GM19035 (cell line): ENCODE measurements at regions not wholly inside any gene's neighbourhood (a gene's known extent, or its start where the extent isn't known, plus 50 kb on each side); places are given as distances from the start of the nearest gene placed in this dataset.
A peak's percentile ranks its signal among the peaks of the same experiment; 100 is the strongest.
"Not testable (repeated sequence)": the region's sequence is repeated elsewhere in the genome, so short reads cannot be mapped to it uniquely, and the experiment has no call there.

Source experiments
- ATAC-seq: cut with Tn5 transposase; IDR thresholded peaks from one replicate; pipeline ENCODE4 v1.9.1; 2021; ENCODE audit not compliant: unreplicated experiment

DNA sequence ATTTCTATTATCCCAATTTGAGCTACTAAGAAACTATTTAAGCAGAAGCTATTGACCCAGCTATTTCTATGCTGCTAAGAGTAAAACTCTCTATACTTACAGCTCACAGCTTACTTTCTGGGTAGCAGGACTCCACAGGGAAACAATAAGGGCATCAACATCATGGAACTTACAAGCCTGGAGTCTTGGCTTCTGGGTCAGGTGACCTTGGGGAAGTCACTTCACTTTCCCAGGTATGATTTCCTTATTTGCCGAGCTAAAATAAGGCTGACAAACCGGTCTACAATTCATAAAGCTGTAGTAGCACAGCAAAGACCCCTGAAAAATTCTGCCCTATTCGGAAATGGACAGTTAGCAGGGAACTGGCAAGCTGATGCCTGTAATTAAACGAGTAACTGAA is 278.3 kb upstream of the NR2F2 start:
- ATAC-seq, result no peak

DNA sequence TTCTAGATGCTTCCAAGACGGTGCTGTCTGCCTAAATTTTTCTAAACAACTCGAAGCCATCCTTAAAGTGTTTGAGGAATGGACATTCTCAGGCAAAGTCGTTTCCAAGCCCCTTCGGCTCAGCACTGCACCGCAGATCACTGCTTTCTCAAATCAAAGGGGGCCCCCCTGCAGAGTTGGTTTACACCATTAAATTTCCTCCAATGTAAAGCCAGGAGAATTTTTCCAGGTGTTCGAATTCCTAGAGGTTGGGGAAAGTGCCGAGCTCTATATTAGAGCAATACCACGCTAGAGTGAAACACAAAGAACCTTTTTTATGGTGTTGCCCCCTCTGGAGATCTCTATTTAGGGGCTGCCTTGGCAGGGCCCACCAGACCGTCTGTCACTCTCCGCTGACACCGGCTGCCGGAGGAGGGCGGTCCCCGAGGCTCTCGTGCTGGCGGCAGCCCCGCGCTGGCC is 277.9 kb upstream of the NR2F2 start:
- ATAC-seq, result no peak

DNA sequence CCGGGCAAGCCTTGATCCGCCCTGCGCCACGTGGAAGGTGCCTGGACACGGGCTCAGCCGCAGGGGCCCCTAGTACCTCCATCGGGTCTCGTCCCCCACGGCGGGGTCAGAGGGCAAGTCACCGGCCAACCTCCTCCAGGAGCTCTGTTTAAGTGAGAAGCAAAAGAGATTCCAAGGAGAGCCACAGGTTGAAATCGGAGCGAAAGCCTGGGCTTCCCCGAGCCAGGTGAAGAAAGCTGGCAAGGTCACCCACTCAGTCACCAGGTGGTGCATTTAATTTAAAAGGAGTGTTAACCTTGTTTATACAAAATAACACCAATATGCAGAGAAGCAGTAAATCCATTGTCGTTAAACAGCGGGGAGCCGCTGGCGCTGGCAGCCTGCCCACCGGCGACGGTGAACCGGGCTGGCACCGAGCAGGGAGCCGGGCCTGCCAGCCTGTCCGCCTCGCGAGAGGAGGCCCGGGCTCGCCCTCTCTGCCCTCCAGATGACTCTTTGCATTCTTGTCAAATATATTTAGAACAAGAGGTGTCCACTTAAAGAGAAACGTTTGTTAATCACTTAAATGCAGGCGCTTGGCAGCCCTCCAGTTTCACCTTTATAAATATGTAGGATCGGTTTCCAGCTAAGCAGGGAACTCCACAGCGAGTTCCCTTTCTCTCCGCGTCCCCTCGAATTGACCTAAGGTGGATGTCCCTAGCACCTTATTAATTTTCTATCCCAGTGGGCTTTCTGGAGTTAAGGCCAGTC is 277.3 kb upstream of the NR2F2 start:
- no peak for ATAC-seq

DNA sequence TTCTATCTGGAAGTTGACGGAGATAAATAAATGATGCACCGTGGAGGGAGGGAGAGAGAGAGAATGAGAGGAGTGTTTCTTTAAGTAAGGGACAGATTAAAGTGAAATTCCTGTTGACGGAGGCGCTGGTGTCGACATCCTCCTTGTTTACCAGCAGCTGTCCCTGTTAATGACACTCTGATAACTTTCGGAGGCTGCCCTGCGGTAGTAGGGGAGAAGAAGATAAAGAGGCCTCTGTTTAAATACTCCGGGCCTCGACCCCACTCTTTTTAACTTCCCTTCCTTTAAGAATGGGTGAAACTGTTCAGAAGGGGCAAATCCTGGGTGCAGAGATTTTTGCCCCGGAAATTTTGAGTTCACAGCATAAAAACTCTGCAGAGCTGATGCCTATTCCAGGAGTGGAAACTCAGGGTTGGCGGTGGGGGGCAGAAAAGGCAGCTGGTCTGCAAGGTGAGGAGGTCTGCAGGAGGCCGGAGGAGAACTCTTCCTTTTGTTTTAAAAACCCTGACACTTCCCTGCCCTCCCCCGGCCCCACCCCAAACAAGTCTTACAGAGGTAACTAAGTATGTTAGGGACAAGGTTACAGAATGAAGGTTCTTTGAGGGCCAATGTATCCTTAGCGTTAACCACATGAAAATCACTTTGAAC is 276.6 kb upstream of the NR2F2 start:
- ATAC-seq, result no peak

DNA sequence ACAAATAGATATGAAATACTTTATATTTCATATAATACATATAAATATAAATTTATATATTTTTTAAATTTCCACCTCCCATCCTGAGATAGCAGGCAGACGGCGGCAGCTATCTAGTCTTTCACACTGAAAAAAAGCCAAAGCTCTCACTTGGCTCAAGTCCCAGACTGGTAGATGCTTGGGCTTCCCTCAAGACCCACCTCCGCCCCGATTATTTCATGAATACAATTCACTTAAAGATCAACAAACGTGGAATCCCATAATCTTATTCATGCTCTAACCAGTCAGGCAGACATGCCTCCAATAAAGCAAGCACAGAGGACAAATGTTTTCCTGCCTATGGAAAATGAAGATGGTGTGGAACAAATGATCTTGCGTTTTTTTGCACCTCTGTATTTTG is 275.9 kb upstream of the NR2F2 start:
- ATAC-seq, result no peak

DNA sequence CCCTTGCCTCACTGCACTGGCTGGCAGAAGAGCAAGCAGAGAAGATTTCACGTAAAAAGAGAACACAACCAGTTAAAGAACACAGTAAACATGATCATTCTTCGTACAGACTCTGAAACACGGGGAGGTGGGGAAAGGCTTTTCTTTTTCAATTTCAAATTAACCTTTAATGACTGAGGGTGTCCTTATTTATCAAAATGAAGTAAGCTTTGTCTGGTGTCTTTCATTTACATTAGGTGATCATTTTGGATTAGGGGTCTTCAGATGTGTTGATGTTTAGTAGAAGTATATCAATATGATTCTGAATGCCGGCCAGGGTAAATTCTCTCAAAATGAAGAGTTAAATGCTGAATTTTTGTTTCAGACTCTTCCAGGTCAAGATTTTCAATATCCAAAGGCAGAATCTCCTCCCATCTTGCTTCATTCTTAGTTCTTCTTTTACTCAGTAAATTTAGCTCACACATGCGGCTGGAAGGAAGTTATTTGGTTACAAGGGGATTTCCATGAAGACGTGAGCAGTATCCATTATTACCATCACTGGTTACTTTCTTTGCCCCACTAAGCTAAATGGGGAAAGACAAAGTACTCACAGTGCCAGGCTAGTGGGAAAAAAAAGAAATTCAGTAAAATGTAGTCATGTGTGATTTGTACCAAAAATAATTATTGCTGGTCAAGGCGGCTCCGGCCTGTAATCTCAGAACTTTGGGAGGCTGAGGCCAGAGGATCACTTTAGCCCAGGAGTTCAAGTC is 272.2 kb upstream of the NR2F2 start:
- peak; percentile 72 for ATAC-seq

DNA sequence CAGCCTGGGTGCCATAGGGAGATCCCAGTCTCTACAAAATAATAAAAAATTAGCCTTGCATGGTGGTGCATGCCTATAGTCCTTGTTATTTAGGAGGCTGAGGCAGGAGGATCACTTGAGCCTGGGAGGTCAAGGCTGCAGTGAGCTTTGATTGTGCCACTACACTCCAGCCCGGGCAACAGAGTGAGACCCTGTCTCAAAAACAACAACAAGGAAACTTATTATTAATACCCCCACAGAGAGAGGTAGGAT is 271.7 kb upstream of the NR2F2 start:
- not testable (repeated sequence) for ATAC-seq

DNA sequence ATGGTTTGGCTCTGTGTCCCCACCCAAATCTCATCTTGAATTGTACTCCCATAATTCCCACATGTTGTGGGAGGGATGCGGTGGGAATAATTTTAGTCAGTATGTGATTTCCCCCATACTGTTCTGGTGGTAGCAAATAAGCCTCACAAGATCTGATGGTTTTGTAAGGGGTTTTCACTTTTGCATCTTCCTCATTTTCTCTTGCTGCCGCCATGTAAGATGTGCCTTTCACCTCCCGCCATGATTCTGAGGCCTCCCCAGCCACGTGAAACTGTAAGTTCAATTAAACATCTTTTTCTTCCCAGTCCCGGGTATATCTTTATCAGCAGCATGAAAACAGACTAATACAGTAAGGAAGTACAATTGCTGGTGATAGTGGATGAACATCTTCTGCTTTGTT is 269.9 kb upstream of the NR2F2 start:
- not testable (repeated sequence) for ATAC-seq

DNA sequence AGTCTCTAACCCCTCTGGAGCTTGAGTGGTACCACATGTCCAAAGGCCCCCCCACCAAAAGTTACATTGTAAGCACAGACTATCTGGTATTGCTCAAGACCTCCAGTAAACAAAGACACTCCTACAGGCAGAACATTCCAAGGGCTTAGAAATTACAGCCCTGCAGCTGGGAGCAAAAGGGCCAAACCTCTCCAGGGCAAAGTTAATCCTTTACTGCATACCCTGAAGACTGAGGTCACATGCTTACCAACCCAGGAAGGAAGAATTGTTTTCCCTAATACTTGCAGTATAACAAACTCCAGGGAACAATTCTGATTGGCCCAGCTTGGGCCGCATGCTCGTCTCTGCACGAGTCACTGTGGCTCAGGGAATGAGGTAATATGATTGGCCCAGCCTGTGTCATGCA is 266.1 kb upstream of the NR2F2 start:
- no peak for ATAC-seq

DNA sequence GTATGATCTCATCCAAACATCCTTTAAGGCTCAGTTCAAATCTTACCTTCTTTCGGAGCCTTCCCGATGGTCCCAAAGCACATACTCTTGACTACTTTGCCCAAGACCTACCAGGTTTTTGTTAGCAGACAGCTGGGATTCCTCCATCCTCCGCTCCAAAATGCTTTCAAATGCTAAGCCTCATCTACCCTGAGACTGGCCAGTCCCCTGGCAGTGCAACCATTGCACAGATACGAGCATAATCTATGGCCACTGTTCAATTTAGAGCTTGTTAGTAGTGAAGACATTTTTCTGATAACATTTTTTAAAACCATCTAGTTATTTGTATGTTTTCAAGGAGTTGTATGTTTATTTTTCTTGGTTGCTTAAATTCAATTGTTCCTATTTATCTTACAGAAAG is 264.4 kb upstream of the NR2F2 start:
- ATAC-seq, result no peak

DNA sequence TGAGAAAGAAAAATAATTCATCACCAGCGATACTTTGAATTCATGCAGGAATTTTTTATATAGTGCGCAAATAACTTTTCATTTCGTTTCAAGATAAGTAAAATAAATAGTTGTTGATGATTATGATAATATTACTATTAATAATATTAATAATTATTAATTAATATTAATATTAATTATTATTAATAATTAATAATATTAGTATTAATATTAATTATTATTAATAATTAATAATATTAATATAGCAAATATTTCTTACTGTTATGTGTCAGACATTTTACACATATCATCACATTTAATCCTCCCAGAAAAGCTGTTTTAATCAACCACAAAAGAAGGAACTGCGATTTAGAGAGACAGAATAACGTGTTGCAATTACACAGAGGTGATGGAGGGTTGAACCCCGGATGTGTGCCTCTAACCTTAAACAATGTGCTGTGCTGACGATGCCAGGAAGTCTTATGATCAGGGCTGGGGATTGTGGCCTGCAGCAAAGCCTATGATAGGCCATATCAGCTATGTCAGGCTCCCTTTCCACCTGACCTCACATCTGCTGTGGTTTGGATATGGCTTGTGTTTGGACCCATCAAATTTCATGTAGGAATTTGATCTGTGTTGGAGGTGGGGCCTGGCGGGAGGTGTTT is 263.5 kb upstream of the NR2F2 start:
- ATAC-seq, result no peak

DNA sequence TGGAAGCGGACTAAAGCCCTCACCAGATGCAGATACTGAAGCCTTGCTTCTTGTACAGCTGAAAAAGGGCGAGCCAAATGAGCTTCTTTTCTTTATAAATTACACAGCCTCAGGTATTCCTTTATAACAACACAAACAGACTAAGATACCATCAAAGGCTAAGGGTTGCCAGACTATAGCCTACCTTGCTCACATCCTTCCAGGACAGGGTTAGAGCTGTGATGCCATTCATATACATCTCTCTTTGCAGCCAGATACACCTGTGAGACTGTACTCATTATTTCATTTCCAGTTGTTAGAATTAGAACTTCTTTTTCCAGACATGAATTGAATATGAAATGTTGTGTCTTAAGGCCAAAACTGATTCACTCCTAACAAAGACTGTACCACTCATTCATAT is 262.8 kb upstream of the NR2F2 start:
- no peak for ATAC-seq

DNA sequence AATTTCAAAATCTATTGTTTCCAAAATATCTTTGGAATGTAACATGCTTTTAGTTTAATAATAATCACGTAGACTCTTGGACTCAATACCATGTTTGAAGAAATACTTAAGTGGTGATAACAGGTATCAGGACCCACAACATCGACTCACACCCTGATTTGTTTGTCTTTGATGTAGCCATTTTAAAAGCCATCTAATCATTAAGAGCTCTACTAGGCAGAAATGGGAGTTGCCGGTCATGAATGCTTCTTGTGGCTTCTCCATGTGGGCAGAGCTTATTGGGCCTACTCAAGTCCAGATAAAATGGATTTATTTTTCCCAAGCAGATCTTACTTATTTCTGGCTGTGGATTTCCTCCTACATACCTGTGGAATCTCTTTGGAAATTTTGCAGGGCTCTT is 261.6 kb upstream of the NR2F2 start:
- ATAC-seq, result no peak

DNA sequence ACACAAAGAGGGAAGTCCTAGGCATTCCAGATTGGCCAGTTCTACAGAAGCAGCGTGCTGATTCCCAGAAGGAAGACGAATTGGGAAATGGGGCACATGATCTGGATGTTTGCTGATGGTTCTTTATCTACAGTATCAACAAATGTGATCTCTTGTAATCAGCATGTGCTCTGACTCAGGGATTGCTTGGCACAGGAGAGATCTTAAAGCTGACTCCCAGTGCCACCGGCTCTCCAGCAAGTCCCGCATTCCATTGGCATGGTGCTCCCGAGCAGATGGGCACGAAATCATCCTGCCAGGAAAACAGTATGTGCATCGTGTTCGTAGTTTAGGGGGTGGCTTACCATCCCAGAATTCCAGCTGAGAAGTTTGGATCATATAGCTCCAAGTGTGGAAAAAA is 259.9 kb upstream of the NR2F2 start:
- ATAC-seq, result no peak

DNA sequence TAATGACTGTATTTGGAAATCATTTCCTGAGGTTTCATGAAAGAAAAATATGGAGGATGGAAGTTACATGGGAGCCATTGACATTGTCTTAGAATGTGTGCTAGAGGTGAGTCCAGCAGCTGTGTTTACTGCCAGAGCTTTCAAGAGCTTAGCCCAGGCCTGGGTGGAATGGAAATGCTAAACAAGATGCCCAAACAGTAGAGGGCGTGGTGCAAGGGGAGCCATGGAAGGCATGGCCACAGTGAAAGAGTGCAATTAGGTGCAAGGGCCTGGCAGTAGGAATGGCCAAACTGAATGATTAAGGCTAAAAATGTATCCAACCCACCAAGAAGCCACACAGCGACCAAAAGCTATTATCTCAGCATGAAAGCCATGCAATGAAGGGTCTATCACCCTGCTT is 257.7 kb upstream of the NR2F2 start:
- ATAC-seq, result no peak

DNA sequence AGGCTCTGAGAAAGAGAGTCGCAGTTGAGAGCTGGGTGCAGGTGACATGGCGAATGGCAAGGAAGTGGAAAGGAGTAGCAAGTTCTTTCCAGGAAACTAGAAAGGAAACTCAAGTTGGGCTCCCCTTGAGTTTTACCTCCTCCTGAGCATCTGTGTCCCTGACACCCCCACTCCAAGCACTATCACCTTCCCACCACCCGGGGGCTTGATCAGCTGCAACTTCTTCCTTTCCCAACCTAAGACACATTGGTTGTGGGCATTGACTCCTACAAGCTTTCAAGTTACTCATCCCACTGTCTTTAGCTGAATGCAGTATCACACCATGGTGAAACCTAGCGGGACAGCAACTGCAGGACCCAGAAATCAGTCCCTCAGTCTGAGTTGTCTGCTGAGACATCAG is 256.6 kb upstream of the NR2F2 start:
- no peak for ATAC-seq

DNA sequence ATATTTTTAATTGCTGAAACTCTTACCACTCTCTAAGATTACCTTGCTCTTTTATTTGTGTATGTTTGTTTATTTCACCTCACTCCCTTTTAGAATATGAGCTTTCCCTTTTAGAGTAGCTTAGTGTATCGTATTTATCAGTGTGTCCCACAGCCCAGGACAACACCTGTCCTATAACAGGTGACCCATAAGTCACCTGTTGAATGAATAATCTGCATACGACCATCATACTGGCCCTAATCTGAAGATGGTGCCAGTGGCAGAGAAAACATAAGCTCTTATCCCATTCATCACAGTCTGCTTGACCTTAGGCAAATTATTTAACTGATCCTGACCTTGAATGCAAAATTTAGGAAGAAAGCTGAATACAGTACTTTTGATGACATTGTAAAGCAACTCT is 254.6 kb upstream of the NR2F2 start:
- no peak for ATAC-seq

DNA sequence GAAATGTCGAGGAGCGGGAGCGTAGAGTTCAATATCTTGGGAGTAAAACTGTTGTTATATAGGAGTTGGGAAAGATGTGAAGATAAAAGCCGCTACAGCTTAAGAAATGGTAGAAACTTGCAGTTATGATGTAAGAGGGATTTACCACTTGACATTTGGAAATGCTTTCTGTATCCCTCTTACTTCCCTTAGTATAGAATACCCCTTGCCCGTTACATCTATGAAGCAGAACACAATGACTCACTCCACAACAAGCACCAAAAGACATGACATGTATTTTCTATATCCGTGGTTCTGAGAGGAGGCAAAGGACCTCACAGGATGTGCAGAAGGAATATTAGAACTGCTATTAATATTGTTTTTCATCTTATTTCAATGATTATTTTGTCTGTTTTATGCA is 254.2 kb upstream of the NR2F2 start:
- no peak for ATAC-seq

DNA sequence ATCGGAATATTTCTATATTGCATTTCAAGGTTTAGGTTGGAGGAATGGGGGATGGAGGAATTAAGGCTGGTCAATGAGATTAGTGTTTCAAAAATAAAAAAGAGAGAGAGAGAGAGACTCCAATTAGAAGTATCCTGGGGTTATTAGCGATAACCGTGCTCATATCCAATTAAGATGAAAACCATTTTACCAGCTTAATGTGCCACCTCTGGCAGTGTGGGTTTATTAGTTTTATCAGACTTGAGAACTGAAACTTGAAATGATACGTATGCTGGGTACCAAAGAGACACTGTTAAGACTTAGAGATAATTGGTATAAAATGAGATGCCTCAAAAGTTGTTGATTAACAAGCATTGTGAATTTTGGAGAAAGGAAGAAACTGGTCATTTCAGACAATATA is 251.5 kb upstream of the NR2F2 start:
- no peak for ATAC-seq

DNA sequence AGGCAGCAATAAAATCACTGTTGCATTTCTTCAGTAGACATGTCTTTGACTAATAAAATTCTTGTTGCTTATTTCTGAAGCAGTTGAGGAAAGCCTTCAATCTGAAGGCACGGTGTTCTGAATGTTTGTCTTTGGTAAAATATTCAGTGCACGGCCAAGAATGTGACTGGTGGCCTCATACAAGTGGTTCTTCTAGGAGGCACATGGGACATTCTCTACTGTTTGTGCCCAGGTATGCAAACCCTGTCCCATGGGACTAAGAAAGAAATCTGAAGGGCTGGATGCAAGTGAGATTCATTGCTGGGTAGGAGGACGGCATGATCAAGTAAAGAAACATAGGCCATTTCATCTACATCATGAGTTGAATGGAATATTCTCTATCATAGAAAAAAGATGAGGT is 250.6 kb upstream of the NR2F2 start:
- ATAC-seq, result no peak

DNA sequence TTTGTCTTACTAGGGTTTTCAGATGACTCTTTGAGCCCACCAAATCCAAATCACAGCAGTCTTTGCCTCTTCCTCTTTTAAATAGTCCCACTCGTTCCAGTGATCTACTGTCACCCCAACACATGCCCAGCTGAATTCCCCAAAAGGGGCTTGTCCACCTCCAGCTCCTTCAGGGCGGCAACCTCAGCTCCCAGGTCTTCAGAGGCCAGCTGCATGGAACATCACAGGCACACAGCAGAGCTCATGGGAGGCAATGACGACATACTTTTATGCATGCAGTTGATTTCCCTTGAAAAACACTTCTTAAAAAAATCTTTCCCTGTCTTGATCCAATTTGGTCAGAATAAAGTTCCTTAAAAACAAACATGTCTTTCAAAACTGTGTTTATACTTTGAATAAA is 244.3 kb upstream of the NR2F2 start:
- no peak for ATAC-seq
